ENCODE measurements at regions not wholly inside any gene's neighbourhood (a gene's known extent, or its start where the extent isn't known, plus 50 kb on each side); places are given as distances from the start of the nearest gene placed in this dataset.
A peak's percentile ranks its signal among the peaks of the same experiment; 100 is the strongest.
"Not testable (repeated sequence)": the region's sequence is repeated elsewhere in the genome, so short reads cannot be mapped to it uniquely, and the experiment has no call there.

DNA sequence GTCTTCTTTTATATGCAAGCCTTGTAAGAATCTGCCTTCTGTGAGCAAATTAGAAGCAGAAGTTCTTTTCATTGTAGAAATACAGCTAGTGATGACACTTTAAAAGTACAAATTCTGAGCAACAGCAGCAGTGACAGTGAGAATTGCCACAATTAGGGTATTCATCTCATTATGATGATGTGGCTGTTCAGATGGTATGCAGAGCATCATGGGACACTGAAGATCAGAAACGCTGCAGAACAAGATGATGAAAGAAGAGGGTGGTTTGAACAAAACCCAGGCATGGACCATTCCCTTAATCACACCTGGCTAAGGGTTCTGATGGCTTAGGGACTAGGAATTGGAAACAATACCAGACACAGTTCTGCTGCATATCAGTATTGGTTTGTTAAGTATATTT lies 312.7 kb upstream of the TBX18 start:
- H3K4me3 Mint-ChIP-seq (ENCODE audit: unreplicated experiment), result no peak overlapping the region
- TF ChIP-seq, protein P1, sequence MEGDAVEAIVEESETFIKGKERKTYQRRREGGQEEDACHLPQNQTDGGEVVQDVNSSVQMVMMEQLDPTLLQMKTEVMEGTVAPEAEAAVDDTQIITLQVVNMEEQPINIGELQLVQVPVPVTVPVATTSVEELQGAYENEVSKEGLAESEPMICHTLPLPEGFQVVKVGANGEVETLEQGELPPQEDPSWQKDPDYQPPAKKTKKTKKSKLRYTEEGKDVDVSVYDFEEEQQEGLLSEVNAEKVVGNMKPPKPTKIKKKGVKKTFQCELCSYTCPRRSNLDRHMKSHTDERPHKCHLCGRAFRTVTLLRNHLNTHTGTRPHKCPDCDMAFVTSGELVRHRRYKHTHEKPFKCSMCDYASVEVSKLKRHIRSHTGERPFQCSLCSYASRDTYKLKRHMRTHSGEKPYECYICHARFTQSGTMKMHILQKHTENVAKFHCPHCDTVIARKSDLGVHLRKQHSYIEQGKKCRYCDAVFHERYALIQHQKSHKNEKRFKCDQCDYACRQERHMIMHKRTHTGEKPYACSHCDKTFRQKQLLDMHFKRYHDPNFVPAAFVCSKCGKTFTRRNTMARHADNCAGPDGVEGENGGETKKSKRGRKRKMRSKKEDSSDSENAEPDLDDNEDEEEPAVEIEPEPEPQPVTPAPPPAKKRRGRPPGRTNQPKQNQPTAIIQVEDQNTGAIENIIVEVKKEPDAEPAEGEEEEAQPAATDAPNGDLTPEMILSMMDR (IDR thresholded peaks at IDR 0.05; ENCODE audit: insufficient read depth, low read depth, low read length), result no peak
- TF ChIP-seq EZH2 (IDR thresholded peaks at IDR 0.05; ENCODE audit: insufficient read depth, low read length), result no peak
- H3K36me3 ChIP-seq (ENCODE audit: insufficient read depth, low read length), result no peaks in the 10 kb centered on the region
- H3K27me3 Mint-ChIP-seq (ENCODE audit: low read depth, unreplicated experiment), result peaks cover 2% of the 10 kb centered on the region
- DNase-seq (ENCODE audit: low read depth) (no peak), FAIRE-seq (peak; percentile 20)
- H3K9me3 Mint-ChIP-seq (ENCODE audit: unreplicated experiment), result no peaks in the 10 kb centered on the region
- H3K27ac ChIP-seq (ENCODE audit: low read depth, low read length), result no peak overlapping the region
- no peak overlapping the region for H2AFZ ChIP-seq (ENCODE audit: low read depth, low read length)
- no peak overlapping the region for H3K4me3 ChIP-seq (ENCODE audit: insufficient read depth, low read depth, low read length)
- no peak overlapping the region for H3K9ac ChIP-seq (ENCODE audit: low read length)
- no peaks in the 10 kb centered on the region for H3K79me2 ChIP-seq (ENCODE audit: insufficient read depth, low read length)
- H4K20me1 ChIP-seq (ENCODE audit: insufficient read depth, low read length), result no peaks in the 10 kb centered on the region
- H3K4me1 Mint-ChIP-seq (ENCODE audit: low read depth, unreplicated experiment), result peaks cover 22% of the 10 kb centered on the region
- H3K27ac Mint-ChIP-seq (ENCODE audit: unreplicated experiment), result peak overlapping the region; percentile 8
- no peaks in the 10 kb centered on the region for H3K27me3 ChIP-seq (ENCODE audit: insufficient read depth, low read length)
- H3K9me3 ChIP-seq (ENCODE audit: insufficient read depth, low read depth, low read length), result no peaks in the 10 kb centered on the region
- H3K4me2 ChIP-seq (ENCODE audit: low read length), result no peak overlapping the region
- H3K36me3 Mint-ChIP-seq (ENCODE audit: low read depth, unreplicated experiment), result no peaks in the 10 kb centered on the region
- peaks cover 6% of the 10 kb centered on the region for H3K4me1 ChIP-seq (ENCODE audit: insufficient read depth, low read length)

DNA sequence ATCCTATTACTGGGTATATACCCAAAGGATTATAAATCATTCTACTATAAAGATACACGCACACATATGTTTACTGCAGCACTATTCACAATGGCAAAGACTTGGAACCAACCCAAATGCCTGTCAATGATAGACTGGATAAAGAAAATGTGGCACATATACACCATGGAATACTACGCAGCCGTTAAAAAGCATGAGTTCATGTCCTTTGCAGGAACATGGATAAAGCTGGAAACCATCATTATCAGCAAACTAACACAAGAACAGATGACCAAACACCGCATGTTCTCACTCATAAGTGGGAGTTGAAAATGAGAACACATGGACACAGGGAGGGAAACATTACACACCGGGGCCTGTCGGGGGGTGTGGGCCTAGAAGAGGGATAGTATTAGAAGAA lies 307.4 kb upstream of the TBX18 start:
- FAIRE-seq; H2AFZ ChIP-seq (ENCODE audit: low read depth, low read length); H3K27me3 ChIP-seq (ENCODE audit: insufficient read depth, low read length); H3K4me1 Mint-ChIP-seq (ENCODE audit: low read depth, unreplicated experiment); H4K20me1 ChIP-seq (ENCODE audit: insufficient read depth, low read length); H3K4me3 Mint-ChIP-seq (ENCODE audit: unreplicated experiment); H3K79me2 ChIP-seq (ENCODE audit: insufficient read depth, low read length); H3K36me3 Mint-ChIP-seq (ENCODE audit: low read depth, unreplicated experiment); H3K27ac Mint-ChIP-seq (ENCODE audit: unreplicated experiment); H3K27ac ChIP-seq (ENCODE audit: low read depth, low read length); H3K9me3 ChIP-seq (ENCODE audit: insufficient read depth, low read depth, low read length); H3K4me2 ChIP-seq (ENCODE audit: low read length); H3K9ac ChIP-seq (ENCODE audit: low read length); H3K4me1 ChIP-seq (ENCODE audit: insufficient read depth, low read length); H3K4me3 ChIP-seq (ENCODE audit: insufficient read depth, low read depth, low read length); DNase-seq (ENCODE audit: low read depth); H3K27me3 Mint-ChIP-seq (ENCODE audit: low read depth, unreplicated experiment); H3K9me3 Mint-ChIP-seq (ENCODE audit: unreplicated experiment); H3K36me3 ChIP-seq (ENCODE audit: insufficient read depth, low read length): not testable (repeated sequence)

DNA sequence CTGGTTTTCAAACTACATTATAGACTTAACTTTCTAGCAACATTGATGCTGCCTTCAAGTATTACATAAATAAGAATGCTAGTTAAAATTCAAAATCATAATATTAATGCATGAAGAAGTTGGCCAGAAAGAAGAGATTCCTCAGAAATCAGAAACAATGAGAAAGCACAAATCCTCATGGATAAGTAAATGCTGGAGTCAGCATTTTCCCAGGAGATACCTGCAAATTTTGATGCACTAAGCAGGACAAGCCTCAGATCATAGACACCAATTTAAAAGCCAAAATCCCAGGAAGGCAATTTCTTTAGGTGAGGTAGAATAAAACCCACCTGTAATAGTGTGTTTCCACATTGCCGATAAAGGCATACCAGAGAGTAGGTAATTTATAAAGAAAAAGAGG lies 305.2 kb upstream of the TBX18 start:
- H3K79me2 ChIP-seq (ENCODE audit: insufficient read depth, low read length), result no peaks in the 10 kb centered on the region
- no peak overlapping the region for H3K4me3 ChIP-seq (ENCODE audit: insufficient read depth, low read depth, low read length)
- Mint-ChIP-seq H3K4me1 (ENCODE audit: low read depth, unreplicated experiment) (peaks cover 2% of the 10 kb centered on the region), H3K4me3 (ENCODE audit: unreplicated experiment) (no peak overlapping the region), H3K27me3 (ENCODE audit: low read depth, unreplicated experiment) (no peaks in the 10 kb centered on the region), H3K27ac (ENCODE audit: unreplicated experiment) (no peak overlapping the region), H3K9me3 (ENCODE audit: unreplicated experiment) (peaks cover 4% of the 10 kb centered on the region), H3K36me3 (ENCODE audit: low read depth, unreplicated experiment) (no peaks in the 10 kb centered on the region)
- H3K9ac ChIP-seq (ENCODE audit: low read length), result no peak overlapping the region
- H3K4me2 ChIP-seq (ENCODE audit: low read length), result no peak overlapping the region
- no peak for TF ChIP-seq EZH2 (IDR thresholded peaks at IDR 0.05; ENCODE audit: insufficient read depth, low read length)
- TF ChIP-seq, protein P1 (IDR thresholded peaks at IDR 0.05; ENCODE audit: insufficient read depth, low read depth, low read length), result no peak
- FAIRE-seq, result no peak
- no peak for DNase-seq (ENCODE audit: low read depth)
- no peaks in the 10 kb centered on the region for H3K4me1 ChIP-seq (ENCODE audit: insufficient read depth, low read length)
- H3K27me3 ChIP-seq (ENCODE audit: insufficient read depth, low read length), result no peaks in the 10 kb centered on the region
- no peaks in the 10 kb centered on the region for H4K20me1 ChIP-seq (ENCODE audit: insufficient read depth, low read length)
- no peak overlapping the region for H2AFZ ChIP-seq (ENCODE audit: low read depth, low read length)
- H3K9me3 ChIP-seq (ENCODE audit: insufficient read depth, low read depth, low read length), result no peaks in the 10 kb centered on the region
- H3K36me3 ChIP-seq (ENCODE audit: insufficient read depth, low read length), result no peaks in the 10 kb centered on the region
- H3K27ac ChIP-seq (ENCODE audit: low read depth, low read length), result no peak overlapping the region
